C4-2B (cell line): ENCODE measurements at regions not wholly inside any gene's neighbourhood (a gene's known extent, or its start where the extent isn't known, plus 50 kb on each side); places are given as distances from the start of the nearest gene placed in this dataset.

ENCODE experiments used
- CTCF ChIP-seq: fragments of 450-650 bp; conservative IDR thresholded peaks from 2 replicates; pipeline ENCODE4 v1.5.1; 2017; ENCODE audit warnings: mild to moderate bottlenecking
- ZFX ChIP-seq: fragments of 450-650 bp; IDR thresholded peaks from 2 replicates; pipeline ENCODE4 v1.6.1; 2017

- TF ChIP-seq CTCF (no peak), ZFX (no peak)
These were observed 107.5 kb upstream of the NCOR2 start for GRCh38 chr12:124674937-124675336.
